OCI-LY1 (cell line): ENCODE measurements at regions not wholly inside any gene's neighbourhood (a gene's known extent, or its start where the extent isn't known, plus 50 kb on each side); places are given as distances from the start of the nearest gene placed in this dataset.

Experiments
- H2AFZ ChIP-seq: fragments of 200-600 bp; sonication (generic), shearing (Covaris generic); 2 replicates; pipeline ENCODE4 v1.6.0; 2014; ENCODE audit warnings: antibody characterized with exemption, mild to moderate bottlenecking, low read length
- H3F3A ChIP-seq: fragments of 200-600 bp; sonication (generic), shearing (Covaris generic); 2 replicates; pipeline ENCODE4 v1.6.0; 2014; ENCODE audit warnings: mild to moderate bottlenecking, antibody characterized with exemption, low read length, moderate library complexity; ENCODE audit not compliant: insufficient read depth
- H3K27ac ChIP-seq: fragments of 200-600 bp; sonication (generic); 2 replicates; pipeline ENCODE4 v1.5.1; 2014; ENCODE audit warnings: low read length, mixed run types, mild to moderate bottlenecking, low read depth; ENCODE audit not compliant: poor library complexity, severe bottlenecking
- H3K27me3 ChIP-seq: fragments of 200-600 bp; sonication (generic); 2 replicates; pipeline ENCODE4 v1.6.0; 2014; ENCODE audit warnings: antibody characterized with exemption, mild to moderate bottlenecking, low read length, moderate library complexity; ENCODE audit not compliant: insufficient read depth
- H3K36me3 ChIP-seq: fragments of 200-600 bp; sonication (generic); 2 replicates; pipeline ENCODE4 v1.6.1; 2014; ENCODE audit warnings: mild to moderate bottlenecking, antibody characterized with exemption, low read length, moderate library complexity, mixed read lengths; ENCODE audit not compliant: insufficient read depth
- H3K4me1 ChIP-seq: fragments of 200-600 bp; sonication (generic); 2 replicates; pipeline ENCODE4 v1.5.1; 2014; ENCODE audit warnings: mild to moderate bottlenecking, low read length, moderate library complexity; ENCODE audit not compliant: insufficient read depth, severe bottlenecking
- H3K4me2 ChIP-seq: fragments of 200-600 bp; sonication (generic), shearing (Covaris generic); 2 replicates; pipeline ENCODE4 v1.6.1; 2014; ENCODE audit warnings: low read length
- H3K4me3 ChIP-seq: fragments of 200-600 bp; sonication (generic); 2 replicates; pipeline ENCODE4 v1.5.1; 2014; ENCODE audit warnings: low read length, low read depth, mild to moderate bottlenecking, mixed read lengths; ENCODE audit not compliant: poor library complexity, severe bottlenecking
- H3K79me2 ChIP-seq: fragments of 200-600 bp; shearing (Covaris generic); 2 replicates; pipeline ENCODE4 v1.6.1; 2016; ENCODE audit warnings: mixed run types, low read length, mixed read lengths; ENCODE audit not compliant: insufficient read depth
- H3K9ac ChIP-seq: fragments of 200-600 bp; sonication (generic), shearing (Covaris generic); 2 replicates; pipeline ENCODE4 v1.6.1; 2014; ENCODE audit warnings: mild to moderate bottlenecking, low read length, mixed read lengths
- H3K9me2 ChIP-seq: fragments of 200-600 bp; sonication (generic), shearing (Covaris generic); 2 replicates; pipeline ENCODE4 v1.6.1; 2014; ENCODE audit warnings: low read depth, mild to moderate bottlenecking, low read length, mixed read lengths
- H3K9me3 ChIP-seq: fragments of 200-600 bp; shearing (Covaris generic); 2 replicates; pipeline ENCODE4 v1.6.1; 2014; ENCODE audit warnings: low read length, mixed read lengths
- H4K20me1 ChIP-seq: fragments of 200-600 bp; sonication (generic), shearing (Covaris generic); 2 replicates; pipeline ENCODE4 v1.6.0; 2016; ENCODE audit warnings: mild to moderate bottlenecking, low read length; ENCODE audit not compliant: insufficient read depth
- CTCF ChIP-seq: fragments of 200-600 bp; sonication (generic), shearing (Covaris generic); IDR thresholded peaks from 2 replicates; pipeline ENCODE4 v1.5.1; 2017; ENCODE audit warnings: mild to moderate bottlenecking, antibody characterized with exemption, low read length, moderate library complexity, mixed read lengths
- EZH2 ChIP-seq: fragments of 200-600 bp; sonication (generic), shearing (Covaris generic); IDR thresholded peaks from 2 replicates; pipeline ENCODE4 v1.8.0; 2017; ENCODE audit warnings: borderline replicate concordance, mixed run types, mild to moderate bottlenecking, antibody characterized with exemption, low read length, moderate library complexity, mixed read lengths

GRCh38 chr4:41468122-41468521, 69.8 kb upstream of the LIMCH1 start:
- H3K27ac ChIP-seq = no peak overlapping the region
- no peaks in the 10 kb centered on the region for H3K9me3 ChIP-seq
- H3K4me3 ChIP-seq = no peak overlapping the region
- no peaks in the 10 kb centered on the region for H4K20me1 ChIP-seq
- H3K4me1 ChIP-seq = no peaks in the 10 kb centered on the region
- TF ChIP-seq EZH2 (no peak), CTCF (no peak)
- no peaks in the 10 kb centered on the region for H3K36me3 ChIP-seq
- no peak overlapping the region for H2AFZ ChIP-seq
- H3K4me2 ChIP-seq = no peak overlapping the region
- H3K9me2 ChIP-seq = no peaks in the 10 kb centered on the region
- H3K27me3 ChIP-seq = no peaks in the 10 kb centered on the region
- no peaks in the 10 kb centered on the region for H3K79me2 ChIP-seq
- no peak overlapping the region for H3K9ac ChIP-seq
- H3F3A ChIP-seq = no peaks in the 10 kb centered on the region

GRCh38 chr4:41471126-41472071, 66.6 kb upstream of the LIMCH1 start:
- TF ChIP-seq EZH2 (no peak), CTCF (no peak)
- no peaks in the 10 kb centered on the region for H3K27me3 ChIP-seq
- no peaks in the 10 kb centered on the region for H4K20me1 ChIP-seq
- H3F3A ChIP-seq = no peaks in the 10 kb centered on the region
- H3K4me2 ChIP-seq = no peak overlapping the region
- no peaks in the 10 kb centered on the region for H3K9me3 ChIP-seq
- no peak overlapping the region for H3K9ac ChIP-seq
- no peak overlapping the region for H2AFZ ChIP-seq
- H3K4me1 ChIP-seq = no peaks in the 10 kb centered on the region
- H3K27ac ChIP-seq = no peak overlapping the region
- no peaks in the 10 kb centered on the region for H3K36me3 ChIP-seq
- no peaks in the 10 kb centered on the region for H3K9me2 ChIP-seq
- H3K4me3 ChIP-seq = no peak overlapping the region
- no peaks in the 10 kb centered on the region for H3K79me2 ChIP-seq

- Histone ChIP-seq H3K27me3 (no peaks in the 10 kb centered on the region), H3K4me2 (no peak overlapping the region), H3K4me1 (no peaks in the 10 kb centered on the region), H3K4me3 (no peak overlapping the region), H3K36me3 (no peaks in the 10 kb centered on the region), H4K20me1 (no peaks in the 10 kb centered on the region), H3F3A (no peaks in the 10 kb centered on the region), H3K27ac (no peak overlapping the region), H3K9ac (no peak overlapping the region), H3K9me3 (no peaks in the 10 kb centered on the region), H3K79me2 (no peaks in the 10 kb centered on the region), H2AFZ (no peak overlapping the region), H3K9me2 (no peaks in the 10 kb centered on the region)
- TF ChIP-seq CTCF (no peak), EZH2 (no peak)
Measured at GRCh38 chr4:41472081-41472480, 65.9 kb upstream of the LIMCH1 start.
